GM06990 (cell line): ENCODE measurements at regions not wholly inside any gene's neighbourhood (a gene's known extent, or its start where the extent isn't known, plus 50 kb on each side); places are given as distances from the start of the nearest gene placed in this dataset.

ENCODE experiments used
- DNase-seq: peaks from one replicate; pipeline ENCODE4 v3.0.0-alpha.2; 2011; ENCODE audit not compliant: insufficient read length; ENCODE audit errors: extremely low read depth
- H3K27me3 ChIP-seq: replicated peaks from 2 replicates; pipeline ENCODE4 v1.6.0; 2011; ENCODE audit warnings: low read length; ENCODE audit not compliant: control insufficient read depth, insufficient read depth
- H3K36me3 ChIP-seq: 2 replicates; pipeline ENCODE4 v1.5.1; 2011; ENCODE audit warnings: low read length; ENCODE audit not compliant: control insufficient read depth, insufficient read depth
- H3K4me3 ChIP-seq: replicated peaks from 2 replicates; pipeline ENCODE4 v1.5.1; 2011; ENCODE audit warnings: low read depth, mild to moderate bottlenecking, control low read depth, low read length
- CTCF ChIP-seq: IDR thresholded peaks from 2 replicates; pipeline ENCODE4 v1.5.1; 2011; ENCODE audit warnings: low read length, control low read depth, mild to moderate bottlenecking, inconsistent platforms; ENCODE audit not compliant: insufficient read depth, poor library complexity, severe bottlenecking

- DNase-seq: no peak
- Histone ChIP-seq H3K4me3 (no peak overlapping the region), H3K27me3 (no peaks in the 10 kb centered on the region), H3K36me3 (no peaks in the 10 kb centered on the region)
- TF ChIP-seq CTCF: no peak
Observed at GRCh38 chr6:9878535-9878934, 536.3 kb downstream of the TFAP2A start.

GRCh38 chr6:9875605-9876353 lies 539.1 kb downstream of the TFAP2A start:
- Histone ChIP-seq H3K4me3 (no peak overlapping the region), H3K36me3 (no peaks in the 10 kb centered on the region), H3K27me3 (no peaks in the 10 kb centered on the region)
- no peak for TF ChIP-seq CTCF
- no peak for DNase-seq

GRCh38 chr6:9862603-9863167 lies 552.2 kb downstream of the TFAP2A start:
- no peaks in the 10 kb centered on the region for H3K36me3 ChIP-seq
- DNase-seq: no peak
- H3K4me3 ChIP-seq: no peak overlapping the region
- no peaks in the 10 kb centered on the region for H3K27me3 ChIP-seq
- no peak for TF ChIP-seq CTCF

GRCh38 chr6:9851541-9852380 lies 563.1 kb downstream of the TFAP2A start:
- Histone ChIP-seq H3K36me3 (no peaks in the 10 kb centered on the region), H3K4me3 (no peak overlapping the region), H3K27me3 (no peaks in the 10 kb centered on the region)
- no peak for DNase-seq
- no peak for TF ChIP-seq CTCF

GRCh38 chr6:9851006-9851405 lies 563.9 kb downstream of the TFAP2A start:
- no peak for DNase-seq
- H3K36me3 ChIP-seq: no peaks in the 10 kb centered on the region
- no peak for TF ChIP-seq CTCF
- no peak overlapping the region for H3K4me3 ChIP-seq
- H3K27me3 ChIP-seq: no peaks in the 10 kb centered on the region
